Choroid plexus epithelial cell (primary cell): ENCODE measurements at regions not wholly inside any gene's neighbourhood (a gene's known extent, or its start where the extent isn't known, plus 50 kb on each side); places are given as distances from the start of the nearest gene placed in this dataset.

Experiments used
- DNase-seq: peaks from one replicate; pipeline ENCODE4 v3.0.0-alpha.2; 2010; ENCODE audit warnings: low read depth
- H3K4me3 ChIP-seq: 2 replicates; pipeline ENCODE4 v1.5.1; 2011; ENCODE audit warnings: low read depth, mild to moderate bottlenecking, control low read depth, low read length, moderate library complexity
- TF ChIP-seq, protein P1 (sequence below): conservative IDR thresholded peaks from 2 replicates; pipeline ENCODE4 v1.5.1; 2011; ENCODE audit warnings: low read depth, mild to moderate bottlenecking, control low read depth, inconsistent platforms, low read length, moderate library complexity

DNA sequence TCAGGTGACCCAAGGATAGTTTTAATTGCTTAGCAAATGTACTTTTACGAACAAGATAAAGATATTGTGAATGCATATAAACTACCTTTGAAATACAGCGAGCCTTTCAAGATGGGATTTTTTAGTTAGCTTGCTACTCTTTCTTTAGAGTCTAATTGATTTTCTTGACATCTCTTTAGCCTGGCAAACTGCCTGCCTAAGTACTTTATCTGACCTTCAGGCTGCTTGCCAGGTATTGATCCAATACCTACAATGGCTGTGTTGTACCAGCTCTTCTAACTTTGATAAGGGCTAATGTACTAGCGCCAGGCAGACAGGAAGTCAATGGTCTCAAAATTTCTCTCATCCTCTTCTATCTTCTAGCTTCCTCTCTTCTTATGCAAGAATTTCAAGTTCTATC is 414.4 kb upstream of the ACVR2A start:
- no peak for DNase-seq
- no peak overlapping the region for H3K4me3 ChIP-seq
- TF ChIP-seq, protein P1, sequence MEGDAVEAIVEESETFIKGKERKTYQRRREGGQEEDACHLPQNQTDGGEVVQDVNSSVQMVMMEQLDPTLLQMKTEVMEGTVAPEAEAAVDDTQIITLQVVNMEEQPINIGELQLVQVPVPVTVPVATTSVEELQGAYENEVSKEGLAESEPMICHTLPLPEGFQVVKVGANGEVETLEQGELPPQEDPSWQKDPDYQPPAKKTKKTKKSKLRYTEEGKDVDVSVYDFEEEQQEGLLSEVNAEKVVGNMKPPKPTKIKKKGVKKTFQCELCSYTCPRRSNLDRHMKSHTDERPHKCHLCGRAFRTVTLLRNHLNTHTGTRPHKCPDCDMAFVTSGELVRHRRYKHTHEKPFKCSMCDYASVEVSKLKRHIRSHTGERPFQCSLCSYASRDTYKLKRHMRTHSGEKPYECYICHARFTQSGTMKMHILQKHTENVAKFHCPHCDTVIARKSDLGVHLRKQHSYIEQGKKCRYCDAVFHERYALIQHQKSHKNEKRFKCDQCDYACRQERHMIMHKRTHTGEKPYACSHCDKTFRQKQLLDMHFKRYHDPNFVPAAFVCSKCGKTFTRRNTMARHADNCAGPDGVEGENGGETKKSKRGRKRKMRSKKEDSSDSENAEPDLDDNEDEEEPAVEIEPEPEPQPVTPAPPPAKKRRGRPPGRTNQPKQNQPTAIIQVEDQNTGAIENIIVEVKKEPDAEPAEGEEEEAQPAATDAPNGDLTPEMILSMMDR = no peak

DNA sequence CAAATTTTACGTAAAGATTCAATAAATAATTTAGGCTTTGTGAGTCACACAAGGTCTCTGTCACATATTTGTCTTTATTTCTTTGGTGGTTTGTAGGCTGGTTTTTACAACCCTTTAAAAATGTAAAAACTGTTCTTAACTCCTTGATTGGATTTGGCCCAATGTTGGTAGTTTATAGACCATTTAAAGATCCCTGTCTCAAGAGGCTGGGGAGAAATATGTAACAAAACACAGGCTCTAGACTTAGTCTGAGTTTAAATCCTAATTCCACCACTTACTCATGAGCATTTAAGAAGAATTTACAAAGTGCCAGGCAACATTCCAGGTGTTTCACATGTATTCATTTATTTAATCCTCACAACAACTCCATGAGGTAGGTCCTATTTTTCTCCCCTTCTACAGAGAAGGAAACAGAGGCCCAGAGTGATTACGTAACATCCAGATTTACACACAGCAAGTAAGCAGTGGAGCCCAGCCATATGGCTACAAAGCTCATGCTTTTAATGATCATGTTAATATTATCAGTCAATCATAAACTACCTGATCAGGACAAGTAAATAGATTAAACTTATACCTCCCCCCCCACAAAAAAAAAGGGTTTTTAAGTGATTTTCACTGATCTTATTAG is 416.6 kb upstream of the ACVR2A start:
- no peak overlapping the region for H3K4me3 ChIP-seq
- TF ChIP-seq, protein P1 = no peak
- no peak for DNase-seq

DNA sequence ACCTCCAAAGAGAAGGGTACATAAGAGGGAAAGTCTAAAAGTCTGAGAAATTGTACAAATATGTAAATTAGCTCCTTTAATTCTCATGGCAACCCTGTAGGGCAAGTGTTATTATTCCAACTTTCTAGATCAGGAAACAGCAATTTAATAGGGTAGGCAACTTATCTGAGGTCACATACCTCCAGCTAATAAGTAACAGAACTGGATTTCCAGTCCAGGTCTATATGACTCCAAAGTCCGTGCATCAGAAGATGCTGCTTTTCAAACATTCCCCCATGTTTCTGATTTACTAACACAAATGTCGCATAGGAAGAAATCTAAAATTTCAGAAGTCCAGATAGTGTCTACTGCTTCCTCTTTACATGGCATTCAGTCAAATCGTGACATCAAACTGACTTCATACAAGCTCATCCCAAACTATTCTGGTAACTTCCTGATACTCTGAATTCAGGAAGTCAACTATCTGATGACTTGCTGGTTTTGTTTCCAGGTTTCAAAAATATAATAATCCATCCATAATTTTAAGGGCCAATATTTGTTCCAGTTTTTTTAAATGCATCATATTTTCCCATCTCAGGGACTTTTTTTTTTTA is 419.3 kb upstream of the ACVR2A start:
- no peak overlapping the region for H3K4me3 ChIP-seq
- no peak for DNase-seq
- TF ChIP-seq, protein P1 = no peak

DNA sequence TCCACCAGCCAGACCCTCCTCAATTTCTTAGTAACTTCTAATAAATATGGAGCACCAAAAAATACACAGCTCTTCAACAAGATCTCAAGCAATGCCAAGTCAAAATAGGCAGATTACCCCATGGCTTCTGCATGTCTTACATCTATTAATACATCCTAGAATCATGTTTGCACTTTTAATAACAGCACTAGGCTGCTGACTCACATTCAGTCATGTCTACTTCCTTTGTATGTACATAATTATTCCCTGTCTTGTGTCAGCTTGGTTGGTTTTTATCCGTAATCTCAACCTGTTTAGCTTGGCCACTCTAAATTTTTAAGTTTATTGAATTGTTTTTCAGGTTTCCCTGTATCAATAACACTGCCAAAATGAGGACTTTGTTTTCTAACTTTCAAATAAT is 420.1 kb upstream of the ACVR2A start:
- TF ChIP-seq, protein P1 = no peak
- DNase-seq = no peak
- H3K4me3 ChIP-seq = no peak overlapping the region

DNA sequence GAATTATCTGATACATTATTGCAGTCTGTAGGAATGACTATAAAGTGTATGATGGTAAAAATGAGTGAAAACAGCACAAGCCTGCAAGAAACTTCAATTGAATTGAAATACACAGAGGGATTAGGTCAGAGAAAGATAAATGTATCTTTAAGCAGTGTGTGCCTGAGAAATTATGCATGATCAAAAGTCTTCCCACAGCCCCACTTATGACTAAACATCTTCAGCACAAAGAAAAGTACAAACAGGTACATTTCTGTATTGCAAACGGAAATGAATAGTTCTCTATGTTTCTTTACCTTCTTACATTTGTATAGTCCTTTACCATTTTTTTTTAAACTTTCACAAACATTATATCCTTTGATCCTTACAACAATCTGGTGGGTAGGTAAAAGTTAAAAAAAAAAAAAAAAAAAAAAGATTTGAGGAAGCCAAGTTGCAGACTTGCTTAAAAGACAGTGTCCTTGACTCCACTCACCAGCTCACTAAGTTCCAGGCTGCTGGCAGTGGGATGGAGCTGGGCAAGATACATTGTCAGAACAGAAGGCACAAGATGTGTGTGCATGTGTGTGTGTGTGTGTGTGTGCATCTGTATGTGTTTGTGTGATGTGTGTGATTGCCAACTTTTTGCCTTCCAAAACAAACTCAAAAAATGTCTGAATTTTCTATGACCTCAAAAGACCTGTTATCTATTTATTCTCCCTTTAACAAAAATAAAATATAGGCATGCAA is 423.7 kb upstream of the ACVR2A start:
- H3K4me3 ChIP-seq = no peak overlapping the region
- TF ChIP-seq, protein P1 = no peak
- DNase-seq = no peak

DNA sequence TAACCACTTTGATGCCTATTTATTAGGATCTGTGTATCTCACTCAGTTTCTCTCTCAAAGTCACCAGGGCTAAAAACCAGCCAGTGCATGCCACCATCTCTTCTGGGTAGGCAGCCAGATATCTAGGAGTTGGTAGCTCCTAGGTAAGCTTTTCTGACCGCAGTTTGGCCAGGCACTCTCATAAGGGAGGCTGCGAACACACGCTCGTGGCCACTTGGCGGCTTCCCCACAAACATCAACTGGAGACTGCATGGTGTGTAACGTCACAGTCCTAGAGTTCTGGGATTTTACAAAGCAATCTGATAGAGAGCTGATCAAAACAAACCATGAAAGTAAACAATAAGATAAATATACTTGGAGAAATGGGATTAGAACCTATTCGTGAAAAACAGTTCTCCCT is 424.3 kb upstream of the ACVR2A start:
- TF ChIP-seq, protein P1 = no peak
- no peak for DNase-seq
- H3K4me3 ChIP-seq = no peak overlapping the region
